ENCODE measurements at regions not wholly inside any gene's neighbourhood (a gene's known extent, or its start where the extent isn't known, plus 50 kb on each side); places are given as distances from the start of the nearest gene placed in this dataset.
"Not testable (repeated sequence)": the region's sequence is repeated elsewhere in the genome, so short reads cannot be mapped to it uniquely, and the experiment has no call there.

DNA sequence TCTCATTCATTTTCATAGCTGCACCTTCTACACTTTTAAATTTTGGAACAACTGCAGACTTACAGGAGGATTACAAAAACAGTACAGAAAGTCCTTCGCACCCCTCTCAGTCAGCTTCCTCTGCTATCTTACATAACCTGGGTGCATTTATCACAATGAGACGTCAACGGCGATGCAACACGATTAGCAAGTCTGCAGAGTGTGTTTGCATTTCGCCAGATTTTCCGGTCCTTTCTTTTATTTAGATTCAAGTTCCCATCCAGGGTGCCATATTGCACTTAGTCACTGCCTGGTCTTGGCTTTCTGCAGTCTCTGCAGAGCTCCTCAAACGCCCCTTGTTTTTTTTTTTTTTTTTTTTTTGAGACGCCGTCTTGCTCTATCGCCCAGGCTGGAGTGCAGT is 85.9 kb downstream of the ASMT start:
- peaks cover 7 to 13% of the 10 kb centered on the region in 2 donors for H3K9me3 ChIP-seq
- H3K4me3 ChIP-seq = no peak overlapping the region
- intact Hi-C loops (cut with DNase I; ENCODE audit: low total_unique reads) = no loop called here
- H3K27ac ChIP-seq = no peak overlapping the region
- no peaks in the 10 kb centered on the region for H3K36me3 ChIP-seq
- TF ChIP-seq, protein P1, sequence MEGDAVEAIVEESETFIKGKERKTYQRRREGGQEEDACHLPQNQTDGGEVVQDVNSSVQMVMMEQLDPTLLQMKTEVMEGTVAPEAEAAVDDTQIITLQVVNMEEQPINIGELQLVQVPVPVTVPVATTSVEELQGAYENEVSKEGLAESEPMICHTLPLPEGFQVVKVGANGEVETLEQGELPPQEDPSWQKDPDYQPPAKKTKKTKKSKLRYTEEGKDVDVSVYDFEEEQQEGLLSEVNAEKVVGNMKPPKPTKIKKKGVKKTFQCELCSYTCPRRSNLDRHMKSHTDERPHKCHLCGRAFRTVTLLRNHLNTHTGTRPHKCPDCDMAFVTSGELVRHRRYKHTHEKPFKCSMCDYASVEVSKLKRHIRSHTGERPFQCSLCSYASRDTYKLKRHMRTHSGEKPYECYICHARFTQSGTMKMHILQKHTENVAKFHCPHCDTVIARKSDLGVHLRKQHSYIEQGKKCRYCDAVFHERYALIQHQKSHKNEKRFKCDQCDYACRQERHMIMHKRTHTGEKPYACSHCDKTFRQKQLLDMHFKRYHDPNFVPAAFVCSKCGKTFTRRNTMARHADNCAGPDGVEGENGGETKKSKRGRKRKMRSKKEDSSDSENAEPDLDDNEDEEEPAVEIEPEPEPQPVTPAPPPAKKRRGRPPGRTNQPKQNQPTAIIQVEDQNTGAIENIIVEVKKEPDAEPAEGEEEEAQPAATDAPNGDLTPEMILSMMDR (IDR thresholded peaks at IDR 0.05) = no peak
- TF ChIP-seq POLR2AphosphoS5 (IDR thresholded peaks at IDR 0.05) = no peak
- no peak for TF ChIP-seq POLR2A (IDR thresholded peaks at IDR 0.05)
- no peaks in the 10 kb centered on the region for H3K27me3 ChIP-seq
- DNase-seq (ENCODE audit: low spot score in 2 of 2) = no peak
- H3K4me1 ChIP-seq = no peaks in the 10 kb centered on the region

DNA sequence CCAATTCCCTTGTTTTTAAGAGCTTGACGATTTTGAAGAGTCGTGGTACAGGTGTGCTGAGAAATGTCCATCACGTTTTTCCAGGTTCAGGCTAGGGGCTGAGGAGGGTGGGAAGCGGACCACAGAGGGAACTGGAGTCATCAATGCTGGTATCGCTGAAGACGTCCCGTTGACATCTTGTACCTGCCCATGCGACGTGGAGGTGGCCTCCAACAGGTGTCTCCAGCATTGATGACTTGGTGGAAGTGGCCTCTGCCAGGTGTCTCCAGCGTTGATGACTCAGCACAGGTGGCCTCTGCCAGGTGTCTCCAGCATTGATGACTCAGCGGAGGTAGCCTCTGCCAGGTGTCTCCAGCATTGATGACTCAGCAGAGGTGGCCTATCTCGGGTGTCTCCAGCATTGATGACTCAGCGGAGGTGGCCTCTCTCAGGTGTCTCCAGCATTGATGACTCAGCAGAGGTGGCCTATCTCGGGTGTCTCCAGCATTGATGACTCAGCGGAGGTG is 86.6 kb downstream of the ASMT start:
- intact Hi-C loops (cut with DNase I; ENCODE audit: low total_unique reads); H3K27me3 ChIP-seq; H3K27ac ChIP-seq; DNase-seq (ENCODE audit: low spot score in 2 of 2); H3K36me3 ChIP-seq; H3K4me1 ChIP-seq; H3K4me3 ChIP-seq: not testable (repeated sequence)
- peaks cover 7 to 13% of the 10 kb centered on the region in 2 donors for H3K9me3 ChIP-seq

DNA sequence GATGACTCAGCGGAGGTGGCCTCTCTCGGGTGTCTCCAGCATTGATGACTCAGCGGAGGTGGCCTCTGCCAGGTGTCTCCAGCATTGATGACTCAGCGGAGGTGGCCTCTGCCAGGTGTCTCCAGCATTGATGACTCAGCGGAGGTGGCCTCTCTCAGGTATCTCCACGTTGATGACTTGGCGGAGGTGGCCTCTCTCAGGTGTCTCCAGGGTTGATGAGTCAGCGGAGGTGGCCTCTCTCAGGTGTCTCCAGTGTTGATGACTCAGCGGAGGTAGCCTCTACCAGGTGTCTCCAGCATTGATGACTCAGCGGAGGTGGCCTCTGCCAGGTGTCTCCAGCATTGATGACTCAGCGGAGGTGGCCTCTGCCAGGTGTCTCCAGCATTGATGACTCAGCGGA is 87.3 kb downstream of the ASMT start:
- intact Hi-C loops (cut with DNase I; ENCODE audit: low total_unique reads) = not testable (repeated sequence)

DNA sequence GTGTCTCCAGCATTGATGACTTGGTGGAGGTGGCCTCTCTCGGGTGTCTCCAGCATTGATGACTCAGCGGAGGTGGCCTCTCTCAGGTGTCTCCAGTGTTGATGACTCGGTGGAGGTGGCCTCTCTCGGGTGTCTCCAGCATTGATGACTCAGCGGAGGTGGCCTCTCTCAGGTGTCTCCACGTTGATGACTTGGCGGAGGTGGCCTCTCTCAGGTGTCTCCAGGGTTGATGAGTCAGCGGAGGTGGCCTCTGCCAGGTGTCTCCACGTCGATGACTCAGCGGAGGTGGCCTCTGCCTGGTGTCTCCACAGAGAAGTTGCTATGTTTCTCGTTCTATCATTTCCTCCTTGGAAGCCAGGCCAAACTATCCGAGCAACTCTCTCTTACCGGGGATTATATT is 87.7 kb downstream of the ASMT start:
- DNase-seq (ENCODE audit: low spot score in 2 of 2); intact Hi-C loops (cut with DNase I; ENCODE audit: low total_unique reads): not testable (repeated sequence)
- H3K9me3 ChIP-seq = peaks cover 7 to 13% of the 10 kb centered on the region in 2 donors

More for the DNA sequence above, 87.3 kb downstream of the ASMT start:
- not testable (repeated sequence) for H3K27me3 ChIP-seq; H3K4me3 ChIP-seq; H3K27ac ChIP-seq; DNase-seq (ENCODE audit: low spot score in 2 of 2); H3K4me1 ChIP-seq; H3K36me3 ChIP-seq
- peaks cover 7 to 13% of the 10 kb centered on the region in 2 donors for H3K9me3 ChIP-seq

DNA sequence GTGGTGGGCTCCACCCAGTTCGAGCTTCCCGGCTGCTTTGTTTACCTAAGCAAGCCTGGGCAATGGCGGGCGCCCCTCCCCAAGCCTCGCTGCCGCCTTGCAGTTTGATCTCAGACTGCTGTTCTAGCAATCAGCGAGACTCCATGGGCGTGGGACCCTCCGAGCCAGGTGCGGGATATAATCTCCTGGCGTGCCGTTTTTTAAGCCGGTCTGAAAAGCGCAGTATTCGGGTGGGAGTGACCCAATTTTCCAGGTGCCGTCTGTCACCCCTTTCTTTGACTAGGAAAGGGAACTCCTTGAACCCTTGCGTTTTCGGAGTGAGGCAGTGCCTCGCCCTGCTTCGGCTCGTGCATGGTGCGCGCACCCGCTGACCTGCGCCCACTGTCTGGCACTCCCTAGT is 94.4 kb downstream of the ASMT start:
- H3K36me3 ChIP-seq; H3K4me1 ChIP-seq; H3K4me3 ChIP-seq; DNase-seq (ENCODE audit: low spot score in 2 of 2); H3K27ac ChIP-seq; H3K9me3 ChIP-seq; intact Hi-C loops (cut with DNase I; ENCODE audit: low total_unique reads); H3K27me3 ChIP-seq: not testable (repeated sequence)

More for the DNA sequence above, 87.7 kb downstream of the ASMT start:
- H3K36me3 ChIP-seq, H3K27ac ChIP-seq, H3K4me1 ChIP-seq, H3K4me3 ChIP-seq, H3K27me3 ChIP-seq: not testable (repeated sequence)

DNA sequence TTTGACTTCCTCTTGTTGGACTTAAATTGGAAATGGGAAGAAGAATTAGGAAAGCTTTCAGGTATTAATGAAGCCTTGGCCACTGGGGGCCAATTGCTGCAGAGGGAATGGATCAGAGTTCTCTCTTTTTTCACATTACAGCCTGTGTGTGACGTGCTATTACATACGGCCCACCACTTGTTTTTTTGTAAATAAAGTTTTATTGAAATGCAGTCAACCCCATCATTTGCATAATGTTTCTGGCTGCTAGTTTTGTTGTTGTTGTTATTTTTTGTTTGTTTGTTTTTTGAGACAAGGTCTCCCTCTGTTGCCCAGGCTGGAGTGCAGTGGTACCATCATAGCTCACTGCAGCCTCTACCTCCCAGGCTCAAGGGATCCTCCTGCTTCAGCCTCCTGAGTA is 98.4 kb downstream of the ASMT start:
- intact Hi-C loops (cut with DNase I; ENCODE audit: low total_unique reads) = no loop called here
- Histone ChIP-seq H3K27ac (no peak overlapping the region), H3K4me1 (no peaks in the 10 kb centered on the region), H3K9me3 (peaks cover 3 to 5% of the 10 kb centered on the region in 2 donors), H3K27me3 (no peaks in the 10 kb centered on the region), H3K36me3 (no peaks in the 10 kb centered on the region), H3K4me3 (no peak overlapping the region)
- DNase-seq (ENCODE audit: low spot score in 2 of 2) = no peak
- TF ChIP-seq POLR2A (IDR thresholded peaks at IDR 0.05) (no peak), POLR2AphosphoS5 (IDR thresholded peaks at IDR 0.05) (no peak)
- TF ChIP-seq, protein P1 (IDR thresholded peaks at IDR 0.05) = no peak

DNA sequence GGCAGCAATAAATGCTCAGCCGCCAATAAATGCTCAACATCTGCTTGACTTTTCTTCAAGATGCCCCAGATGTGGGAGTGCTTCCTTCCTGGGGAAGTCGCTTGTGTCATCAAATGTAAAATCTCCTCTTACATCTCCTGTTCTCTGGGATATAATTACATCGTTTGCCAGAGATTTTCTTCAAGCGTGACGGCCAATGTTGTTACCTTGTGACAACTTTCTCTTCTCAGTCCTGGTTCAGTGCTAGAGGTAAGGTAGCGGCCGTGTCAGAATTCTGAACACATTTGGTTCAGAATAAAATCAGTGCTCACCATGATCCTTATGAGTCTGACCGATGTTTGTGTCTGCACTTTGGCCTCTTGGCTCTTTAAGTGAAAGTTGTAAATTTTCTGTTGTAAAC is 102.5 kb downstream of the ASMT start:
- intact Hi-C loops (cut with DNase I; ENCODE audit: low total_unique reads) = loop anchor here (5.0 kb wide), 1 partner anchor 1360 kb away; no protein-coding TSS in a partner anchor
- TF ChIP-seq, protein P1 (IDR thresholded peaks at IDR 0.05) = no peak
- no peak for TF ChIP-seq POLR2A (IDR thresholded peaks at IDR 0.05)
- no peak for TF ChIP-seq POLR2AphosphoS5 (IDR thresholded peaks at IDR 0.05)

More for the DNA sequence above, 102.5 kb downstream of the ASMT start:
- Histone ChIP-seq H3K9me3 (peaks cover 0 to 5% of the 10 kb centered on the region in 2 donors), H3K4me1 (no peaks in the 10 kb centered on the region), H3K36me3 (no peaks in the 10 kb centered on the region), H3K27me3 (no peaks in the 10 kb centered on the region), H3K4me3 (no peak overlapping the region), H3K27ac (no peak overlapping the region)
- no peak for DNase-seq (ENCODE audit: low spot score in 2 of 2)
